ENCODE measurements at regions not wholly inside any gene's neighbourhood (a gene's known extent, or its start where the extent isn't known, plus 50 kb on each side); places are given as distances from the start of the nearest gene placed in this dataset.

DNA sequence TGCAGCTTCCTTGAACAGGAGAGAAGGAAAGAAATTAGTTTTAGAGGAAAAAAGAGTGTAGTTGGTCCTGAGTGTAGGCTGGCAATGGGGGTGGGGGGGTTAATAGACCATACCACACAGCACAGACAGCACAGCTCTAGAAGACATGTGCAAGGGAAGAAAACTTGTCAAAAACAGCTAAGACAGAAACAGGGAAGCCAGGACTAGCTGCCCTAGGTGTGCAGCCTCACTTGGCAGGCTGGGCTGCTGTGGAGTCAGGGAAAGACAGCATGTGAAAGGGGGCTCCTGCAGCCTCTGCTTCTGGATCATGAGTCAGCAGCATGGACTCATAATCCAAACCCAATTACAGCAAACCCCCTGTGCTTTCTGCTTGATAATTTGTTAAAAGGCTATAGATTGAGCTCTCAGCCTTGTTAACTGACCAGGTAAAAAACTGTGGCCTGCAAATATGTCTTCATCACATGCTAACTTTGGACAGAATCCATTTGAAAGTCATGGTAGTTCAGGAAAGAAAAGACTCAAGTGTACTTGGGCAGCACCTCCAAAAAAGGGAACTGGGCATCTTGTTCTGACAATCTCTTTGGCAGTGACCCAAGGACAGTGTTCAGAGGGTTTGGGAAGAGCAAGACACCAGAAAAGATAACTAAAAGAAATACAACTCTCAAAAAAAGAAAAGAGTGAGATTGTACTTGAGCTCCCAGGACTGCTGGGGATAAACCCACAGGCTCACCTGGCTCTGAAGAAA, 142.2 kb upstream of the VWC2 start:
- H4K20me1 ChIP-seq (ENCODE audit: low read depth), result no peaks in the 10 kb centered on the region
- H3K4me2 ChIP-seq, result no peak overlapping the region
- Mint-ChIP-seq H3K27me3 (ENCODE audit: insufficient read depth, low read depth) (peaks cover under 1% of the 10 kb centered on the region), H3K4me3 (no peak overlapping the region), H3K36me3 (no peaks in the 10 kb centered on the region), H3K9me3 (no peaks in the 10 kb centered on the region), H3K27ac (no peak overlapping the region), H3K4me1 (no peaks in the 10 kb centered on the region)
- no peak overlapping the region for H3K27ac ChIP-seq
- H3F3A ChIP-seq (ENCODE audit: low read depth), result no peaks in the 10 kb centered on the region
- no peaks in the 10 kb centered on the region for H3K4me1 ChIP-seq
- no peaks in the 10 kb centered on the region for H3K27me3 ChIP-seq
- H3K4me3 ChIP-seq, result no peak overlapping the region
- no peaks in the 10 kb centered on the region for H3K9me3 ChIP-seq (ENCODE audit: low read depth)
- no peak overlapping the region for H3K9ac ChIP-seq
- TF ChIP-seq EZH2phosphoT487 (IDR thresholded peaks at IDR 0.05) (no peak), EZH2 (IDR thresholded peaks at IDR 0.05) (no peak)
- TF ChIP-seq, protein P1, sequence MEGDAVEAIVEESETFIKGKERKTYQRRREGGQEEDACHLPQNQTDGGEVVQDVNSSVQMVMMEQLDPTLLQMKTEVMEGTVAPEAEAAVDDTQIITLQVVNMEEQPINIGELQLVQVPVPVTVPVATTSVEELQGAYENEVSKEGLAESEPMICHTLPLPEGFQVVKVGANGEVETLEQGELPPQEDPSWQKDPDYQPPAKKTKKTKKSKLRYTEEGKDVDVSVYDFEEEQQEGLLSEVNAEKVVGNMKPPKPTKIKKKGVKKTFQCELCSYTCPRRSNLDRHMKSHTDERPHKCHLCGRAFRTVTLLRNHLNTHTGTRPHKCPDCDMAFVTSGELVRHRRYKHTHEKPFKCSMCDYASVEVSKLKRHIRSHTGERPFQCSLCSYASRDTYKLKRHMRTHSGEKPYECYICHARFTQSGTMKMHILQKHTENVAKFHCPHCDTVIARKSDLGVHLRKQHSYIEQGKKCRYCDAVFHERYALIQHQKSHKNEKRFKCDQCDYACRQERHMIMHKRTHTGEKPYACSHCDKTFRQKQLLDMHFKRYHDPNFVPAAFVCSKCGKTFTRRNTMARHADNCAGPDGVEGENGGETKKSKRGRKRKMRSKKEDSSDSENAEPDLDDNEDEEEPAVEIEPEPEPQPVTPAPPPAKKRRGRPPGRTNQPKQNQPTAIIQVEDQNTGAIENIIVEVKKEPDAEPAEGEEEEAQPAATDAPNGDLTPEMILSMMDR (IDR thresholded peaks at IDR 0.05), result no peak
- no peak for DNase-seq (ENCODE audit: low spot score)
- no peaks in the 10 kb centered on the region for H3K36me3 ChIP-seq
- no peak overlapping the region for H2AFZ ChIP-seq (replicated peaks)
- no peaks in the 10 kb centered on the region for H3K79me2 ChIP-seq (ENCODE audit: low read depth)

GRCh38 chr7:49631960-49632359, 141.5 kb upstream of the VWC2 start:
- no peak overlapping the region for H3K27ac Mint-ChIP-seq
- no peaks in the 10 kb centered on the region for H3K27me3 ChIP-seq
- no peaks in the 10 kb centered on the region for H3K4me1 Mint-ChIP-seq

DNA sequence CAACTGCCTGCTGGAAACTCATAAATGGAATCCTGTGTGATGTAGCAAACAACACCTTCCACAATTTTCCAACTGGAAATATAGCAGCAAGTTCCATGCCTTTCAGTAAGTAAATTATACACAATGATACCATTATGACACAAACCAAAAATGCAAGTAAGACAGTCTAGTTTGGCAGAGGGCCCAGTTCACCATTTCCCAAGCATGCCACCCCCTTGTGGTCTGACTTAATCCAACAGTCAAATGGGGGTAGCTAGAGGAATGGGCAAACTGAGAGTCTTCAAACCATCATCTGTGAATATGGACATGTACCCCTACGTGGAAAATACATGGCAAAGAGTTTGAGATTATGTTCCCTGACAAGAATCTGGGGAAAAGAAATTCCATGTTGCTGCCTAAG, 137.6 kb upstream of the VWC2 start:
- Histone ChIP-seq H3K36me3 (no peaks in the 10 kb centered on the region), H3F3A (ENCODE audit: low read depth) (no peaks in the 10 kb centered on the region), H3K4me1 (no peaks in the 10 kb centered on the region), H3K9ac (no peak overlapping the region), H3K4me2 (no peak overlapping the region), H3K27me3 (no peaks in the 10 kb centered on the region), H2AFZ (replicated peaks) (no peak overlapping the region), H3K27ac (no peak overlapping the region), H3K9me3 (ENCODE audit: low read depth) (no peaks in the 10 kb centered on the region), H3K4me3 (no peak overlapping the region), H3K79me2 (ENCODE audit: low read depth) (no peaks in the 10 kb centered on the region), H4K20me1 (ENCODE audit: low read depth) (no peaks in the 10 kb centered on the region)
- DNase-seq (ENCODE audit: low spot score), result no peak
- peaks cover 4% of the 10 kb centered on the region for H3K27me3 Mint-ChIP-seq (ENCODE audit: insufficient read depth, low read depth)
- H3K4me1 Mint-ChIP-seq, result no peaks in the 10 kb centered on the region
- no peaks in the 10 kb centered on the region for H3K36me3 Mint-ChIP-seq
- no peak overlapping the region for H3K4me3 Mint-ChIP-seq
- H3K9me3 Mint-ChIP-seq, result no peaks in the 10 kb centered on the region
- TF ChIP-seq EZH2 (IDR thresholded peaks at IDR 0.05), result no peak
- TF ChIP-seq, protein P1 (IDR thresholded peaks at IDR 0.05), result peak; percentile 16
- no peak overlapping the region for H3K27ac Mint-ChIP-seq

More at GRCh38 chr7:49631960-49632359, 141.5 kb upstream of the VWC2 start:
- Histone ChIP-seq H3F3A (ENCODE audit: low read depth) (no peaks in the 10 kb centered on the region), H3K36me3 (no peaks in the 10 kb centered on the region), H2AFZ (replicated peaks) (no peak overlapping the region), H3K9me3 (ENCODE audit: low read depth) (no peaks in the 10 kb centered on the region), H3K9ac (no peak overlapping the region), H4K20me1 (ENCODE audit: low read depth) (no peaks in the 10 kb centered on the region), H3K4me3 (no peak overlapping the region), H3K79me2 (ENCODE audit: low read depth) (no peaks in the 10 kb centered on the region), H3K4me1 (no peaks in the 10 kb centered on the region), H3K27ac (no peak overlapping the region), H3K4me2 (no peak overlapping the region)
- H3K36me3 Mint-ChIP-seq, result no peaks in the 10 kb centered on the region
- H3K27me3 Mint-ChIP-seq (ENCODE audit: insufficient read depth, low read depth), result no peaks in the 10 kb centered on the region
- no peak for TF ChIP-seq EZH2phosphoT487 (IDR thresholded peaks at IDR 0.05)
- TF ChIP-seq EZH2 (IDR thresholded peaks at IDR 0.05), result no peak
- TF ChIP-seq, protein P1 (IDR thresholded peaks at IDR 0.05), result no peak
- no peak for DNase-seq (ENCODE audit: low spot score)
- H3K4me3 Mint-ChIP-seq, result no peak overlapping the region
- H3K9me3 Mint-ChIP-seq, result no peaks in the 10 kb centered on the region
